Nephron (organoid): ENCODE measurements at regions not wholly inside any gene's neighbourhood (a gene's known extent, or its start where the extent isn't known, plus 50 kb on each side); places are given as distances from the start of the nearest gene placed in this dataset.

Experiments
- H3K27ac Mint-ChIP-seq, 3 experiments: 2 replicates each; pipeline ENCODE4 v1.8.0; 2020; ENCODE audit warnings: mixed read lengths in 3 of 3, mild to moderate bottlenecking in 2 of 3, moderate library complexity in 1 of 3
- H3K27me3 Mint-ChIP-seq: 2 replicates; pipeline ENCODE4 v1.8.0; 2021; ENCODE audit warnings: low read depth, mild to moderate bottlenecking, moderate library complexity, mixed read lengths
- H3K36me3 Mint-ChIP-seq: 2 replicates; pipeline ENCODE4 v1.8.0; 2020; ENCODE audit warnings: low read depth, mixed read lengths
- H3K4me1 Mint-ChIP-seq: 2 replicates; pipeline ENCODE4 v1.8.0; 2020; ENCODE audit warnings: mixed read lengths
- H3K4me3 Mint-ChIP-seq, 3 experiments: 2 replicates each; pipeline ENCODE4 v1.8.0; 2020; ENCODE audit warnings: mild to moderate bottlenecking in 3 of 3, mixed read lengths in 3 of 3, moderate library complexity in 2 of 3
- H3K9me3 Mint-ChIP-seq: 2 replicates; pipeline ENCODE4 v1.8.0; 2020; ENCODE audit warnings: mixed read lengths
- CTCF ChIP-seq, 3 experiments: fragments of 200-600 bp; sonication (generic); IDR thresholded peaks; one replicate each; pipeline ENCODE4 v1.5.0; 2021; ENCODE audit warnings: antibody characterized with exemption in 3 of 3; ENCODE audit not compliant: unreplicated experiment in 3 of 3

GRCh38 chrX:40262157-40263013 is 164.6 kb upstream of the BCOR start:
- Mint-ChIP-seq H3K27me3 (peaks cover 8% of the 10 kb centered on the region), H3K4me1 (peaks cover 25% of the 10 kb centered on the region), H3K27ac (peak overlapping the region; percentile 89 to 94 (median 90)), H3K36me3 (no peaks in the 10 kb centered on the region), H3K4me3 (peak overlapping the region in 2 of 3 experiments; percentile 3 to 18), H3K9me3 (no peaks in the 10 kb centered on the region)
- no peak for TF ChIP-seq CTCF (IDR thresholded peaks at IDR 0.05; ENCODE audit: unreplicated experiment in 3 of 3)

- Mint-ChIP-seq H3K27ac (peak overlapping the region; percentile 89 to 94 (median 90)), H3K27me3 (peaks cover 8% of the 10 kb centered on the region), H3K4me1 (peaks cover 19% of the 10 kb centered on the region), H3K9me3 (no peaks in the 10 kb centered on the region), H3K36me3 (no peaks in the 10 kb centered on the region), H3K4me3 (no peak overlapping the region)
- TF ChIP-seq CTCF (IDR thresholded peaks at IDR 0.05; ENCODE audit: unreplicated experiment in 3 of 3), result no peak
Observed at GRCh38 chrX:40261833-40262156, 164.0 kb upstream of the BCOR start.

GRCh38 chrX:40260146-40260747 is 162.5 kb upstream of the BCOR start:
- H3K4me1 Mint-ChIP-seq, result peaks cover 14% of the 10 kb centered on the region
- H3K27ac Mint-ChIP-seq, result no peak overlapping the region
- H3K4me3 Mint-ChIP-seq, result no peak overlapping the region
- TF ChIP-seq CTCF (IDR thresholded peaks at IDR 0.05; ENCODE audit: unreplicated experiment in 3 of 3), result no peak
- H3K27me3 Mint-ChIP-seq, result peaks cover 8% of the 10 kb centered on the region
- H3K9me3 Mint-ChIP-seq, result peaks cover 2% of the 10 kb centered on the region
- H3K36me3 Mint-ChIP-seq, result no peaks in the 10 kb centered on the region

GRCh38 chrX:40258909-40259308 is 161.2 kb upstream of the BCOR start:
- H3K4me1 Mint-ChIP-seq, result peaks cover 14% of the 10 kb centered on the region
- peaks cover 4% of the 10 kb centered on the region for H3K27me3 Mint-ChIP-seq
- no peak overlapping the region for H3K4me3 Mint-ChIP-seq
- TF ChIP-seq CTCF (IDR thresholded peaks at IDR 0.05; ENCODE audit: unreplicated experiment in 3 of 3), result no peak
- peaks cover 2% of the 10 kb centered on the region for H3K9me3 Mint-ChIP-seq
- no peaks in the 10 kb centered on the region for H3K36me3 Mint-ChIP-seq
- H3K27ac Mint-ChIP-seq, result no peak overlapping the region

- H3K27me3 Mint-ChIP-seq, result peaks cover 5% of the 10 kb centered on the region
Observed at GRCh38 chrX:40253771-40254170, 156.0 kb upstream of the BCOR start.

More at GRCh38 chrX:40253771-40254170, 156.0 kb upstream of the BCOR start:
- Mint-ChIP-seq H3K4me1 (no peaks in the 10 kb centered on the region), H3K36me3 (peaks cover 4% of the 10 kb centered on the region), H3K9me3 (peaks cover 9% of the 10 kb centered on the region), H3K4me3 (no peak overlapping the region), H3K27ac (no peak overlapping the region)
- no peak for TF ChIP-seq CTCF (IDR thresholded peaks at IDR 0.05; ENCODE audit: unreplicated experiment in 3 of 3)
